SK-N-SH (cell line): ENCODE measurements at regions not wholly inside any gene's neighbourhood (a gene's known extent, or its start where the extent isn't known, plus 50 kb on each side); places are given as distances from the start of the nearest gene placed in this dataset.

Experiments used
- CTCF ChIA-PET: fragments of 300-600, 350-600 bp; formaldehyde crosslinking; extraction: SDS; loops from one replicate; lab custom pipeline; 2021; lab: Yijun Ruan, JAX
- POLR2A ChIA-PET: fragments of 350-600 bp; sonication (Branson Sonifier 250); formaldehyde crosslinking; extraction: SDS; loops from one replicate; lab custom pipeline; 2020; ENCODE audit warnings: antibody characterized with exemption, inconsistent platforms; lab: Yijun Ruan, JAX
- DNase-seq: peaks from one replicate; pipeline ENCODE4 v3.0.0; 2012
- H2AFZ ChIP-seq: fragments of 200-600 bp; sonication (generic); 2 replicates; pipeline ENCODE4 v1.8.1; 2016; ENCODE audit warnings: antibody characterized with exemption, mild to moderate bottlenecking, low read depth
- H3F3A ChIP-seq: fragments of 200-600 bp; sonication (generic); replicated peaks from 2 replicates; pipeline ENCODE3; 2016; ENCODE audit warnings: antibody characterized with exemption, mild to moderate bottlenecking; ENCODE audit not compliant: insufficient read depth
- H3K27ac ChIP-seq, 2 experiments: fragments of 200-500 bp in 1 of 2; fragments of 200-600 bp in 1 of 2; sonication (Bioruptor generic) in 1 of 2; sonication (generic), shearing (Covaris generic) in 1 of 2; 2 replicates each; pipeline versions ENCODE4 v1.5.1 to v1.6.1; 2014 to 2016; ENCODE audit warnings: low read depth in 2 of 2, inconsistent platforms in 1 of 2, low read length in 1 of 2, mild to moderate bottlenecking in 1 of 2, mixed read lengths in 1 of 2
- H3K27me3 ChIP-seq: fragments of 200-600 bp; sonication (generic), shearing (Covaris generic); 2 replicates; pipeline ENCODE4 v1.6.1; 2016; ENCODE audit warnings: mixed run types; ENCODE audit not compliant: insufficient read depth
- H3K36me3 ChIP-seq, 2 experiments: fragments of 200-500 bp in 1 of 2; fragments of 200-600 bp in 1 of 2; sonication (Bioruptor generic) in 1 of 2; sonication (generic) in 1 of 2; replicated peaks in 1 of 2; 2 replicates each; pipeline versions ENCODE3 to v1.5.1; 2014 to 2016; ENCODE audit warnings: low read length in 1 of 2, mild to moderate bottlenecking in 1 of 2; ENCODE audit not compliant: insufficient read depth in 2 of 2, control insufficient read depth in 1 of 2
- H3K4me1 ChIP-seq, 2 experiments: fragments of 200-500 bp in 1 of 2; fragments of 200-600 bp in 1 of 2; sonication (Bioruptor generic) in 1 of 2; sonication (generic), shearing (Covaris generic) in 1 of 2; 2 replicates each; pipeline versions ENCODE4 v1.5.1 to v1.6.1; 2014 to 2016; ENCODE audit warnings: low read depth in 1 of 2, low read length in 1 of 2, mixed run types in 1 of 2; ENCODE audit not compliant: insufficient read depth in 2 of 2, control insufficient read depth in 1 of 2
- H3K4me2 ChIP-seq: fragments of 200-600 bp; sonication (generic), shearing (Covaris generic); 2 replicates; pipeline ENCODE4 v1.6.1; 2017; ENCODE audit warnings: mixed run types
- H3K4me3 ChIP-seq, 2 experiments: fragments of 200-500 bp in 1 of 2; fragments of 200-600 bp in 1 of 2; sonication (Bioruptor generic) in 1 of 2; sonication (generic), shearing (Covaris generic) in 1 of 2; 2 replicates each; pipeline versions ENCODE4 v1.5.1 to v1.8.1; 2014 to 2016; ENCODE audit warnings: low read depth in 2 of 2, inconsistent platforms in 1 of 2, low read length in 1 of 2, mild to moderate bottlenecking in 1 of 2, mixed read lengths in 1 of 2, moderate library complexity in 1 of 2
- H3K79me2 ChIP-seq: fragments of 200-600 bp; sonication (generic); 2 replicates; pipeline ENCODE4 v1.8.1; 2017; ENCODE audit warnings: mild to moderate bottlenecking; ENCODE audit not compliant: insufficient read depth
- H3K9ac ChIP-seq: fragments of 200-600 bp; sonication (generic); 2 replicates; pipeline ENCODE4 v1.6.1; 2017; ENCODE audit warnings: mixed run types
- H3K9me2 ChIP-seq: fragments of 200-600 bp; sonication (generic); 2 replicates; pipeline ENCODE4 v1.6.1; 2017; ENCODE audit warnings: mixed run types
- H3K9me3 ChIP-seq: fragments of 200-600 bp; sonication (generic); 2 replicates; pipeline ENCODE4 v1.6.1; 2017; ENCODE audit warnings: mixed run types, mild to moderate bottlenecking, moderate library complexity
- H4K20me1 ChIP-seq: fragments of 200-600 bp; sonication (generic); 2 replicates; pipeline ENCODE4 v1.6.1; 2017; ENCODE audit warnings: mild to moderate bottlenecking, mixed run types; ENCODE audit not compliant: insufficient read depth
- CHD2 ChIP-seq: fragments of 150-350 bp; IDR thresholded peaks from 2 replicates; pipeline ENCODE4 v1.6.1; 2018; ENCODE audit warnings: low read length; ENCODE audit not compliant: partially characterized antibody
- ELF1 ChIP-seq: IDR thresholded peaks from 2 replicates; pipeline ENCODE4 v1.4.0; 2012
- EZH2phosphoT487 ChIP-seq: fragments of 200-600 bp; sonication (generic); IDR thresholded peaks from 2 replicates; pipeline ENCODE4 v1.6.1; 2017; ENCODE audit warnings: low read depth, mixed run types, mild to moderate bottlenecking, antibody characterized with exemption, moderate library complexity, borderline replicate concordance
- FOXJ3 ChIP-seq: sonication (generic); formaldehyde crosslinking; IDR thresholded peaks from 2 replicates; pipeline ENCODE4 v1.5.1; 2020; ENCODE audit warnings: mild to moderate bottlenecking, missing genetic modification reagents
- FOXM1 ChIP-seq: IDR thresholded peaks from 2 replicates; pipeline ENCODE4 v1.4.0; 2012; ENCODE audit warnings: low read depth, mild to moderate bottlenecking
- GABPA ChIP-seq: IDR thresholded peaks from 2 replicates; pipeline ENCODE4 v1.4.0; 2012; ENCODE audit warnings: low read depth, mild to moderate bottlenecking
- GATA2 ChIP-seq: sonication (generic); formaldehyde crosslinking; IDR thresholded peaks from 2 replicates; pipeline ENCODE4 v1.5.0; 2020; ENCODE audit warnings: mild to moderate bottlenecking, missing genetic modification reagents
- JUND ChIP-seq: IDR thresholded peaks from 2 replicates; pipeline ENCODE4 v1.4.0; 2012
- MEF2A ChIP-seq: IDR thresholded peaks from 2 replicates; pipeline ENCODE4 v1.4.0; 2012; ENCODE audit warnings: low read depth, borderline replicate concordance
- MXI1 ChIP-seq: IDR thresholded peaks from 2 replicates; pipeline ENCODE4 v1.6.1; 2012; ENCODE audit warnings: mild to moderate bottlenecking, low read depth, low read length, improper control_type of control experiment
- NRF1 ChIP-seq: IDR thresholded peaks from 2 replicates; pipeline ENCODE4 v1.6.1; 2012; ENCODE audit warnings: low read depth, mild to moderate bottlenecking, low read length
- RFX5 ChIP-seq: IDR thresholded peaks from 2 replicates; pipeline ENCODE4 v1.6.1; 2012; ENCODE audit warnings: mild to moderate bottlenecking, improper control_type of control experiment, low read length
- RXRA ChIP-seq: IDR thresholded peaks from 2 replicates; pipeline ENCODE4 v1.4.0; 2012; ENCODE audit warnings: low read depth, mild to moderate bottlenecking, borderline replicate concordance
- SIN3A ChIP-seq: IDR thresholded peaks from 2 replicates; pipeline ENCODE4 v1.6.1; 2012; ENCODE audit warnings: low read depth, mild to moderate bottlenecking, low read length, moderate library complexity, borderline replicate concordance
- SMC3 ChIP-seq: IDR thresholded peaks from 2 replicates; pipeline ENCODE4 v1.6.1; 2012; ENCODE audit warnings: low read depth, low read length, improper control_type of control experiment
- TAF1 ChIP-seq: IDR thresholded peaks from 2 replicates; pipeline ENCODE4 v1.6.1; 2012; ENCODE audit warnings: low read depth, mild to moderate bottlenecking, low read length, moderate library complexity, borderline replicate concordance
- TCF12 ChIP-seq: IDR thresholded peaks from 2 replicates; pipeline ENCODE4 v1.4.0; 2012
- TEAD4 ChIP-seq: IDR thresholded peaks from 2 replicates; pipeline ENCODE4 v1.4.0; 2012; ENCODE audit warnings: mild to moderate bottlenecking, borderline replicate concordance; ENCODE audit not compliant: insufficient read depth
- YY1 ChIP-seq: IDR thresholded peaks from 2 replicates; pipeline ENCODE4 v1.4.0; 2012; ENCODE audit warnings: low read depth, mild to moderate bottlenecking
- WGBS: methylation state at CpG from one replicate; pipeline ENCODE4 v1.1.6; 2017; ENCODE audit warnings: low lambda C conversion rate; 5-methylcytosine and 5-hydroxymethylcytosine counted together
- TF ChIP-seq, protein P1 (sequence below): IDR thresholded peaks from 2 replicates; pipeline ENCODE4 v1.4.0; 2012; ENCODE audit warnings: low read depth
- TF ChIP-seq, protein P2 (sequence below): IDR thresholded peaks from 2 replicates; pipeline ENCODE4 v1.4.0; 2012; ENCODE audit warnings: low read depth, borderline replicate concordance
- TF ChIP-seq, protein P3 (sequence below): IDR thresholded peaks from 2 replicates; pipeline ENCODE4 v1.4.0; 2012; ENCODE audit warnings: low read depth, borderline replicate concordance

- H4K20me1 ChIP-seq: no peaks in the 10 kb centered on the region
- H3K79me2 ChIP-seq: no peaks in the 10 kb centered on the region
- H3K9ac ChIP-seq: no peak overlapping the region
- H3K4me2 ChIP-seq: no peak overlapping the region
- peaks cover 9% of the 10 kb centered on the region; the same call in 1 of the 2 replicates for H3K27me3 ChIP-seq
- H3K27ac ChIP-seq: no peak overlapping the region
- no peaks in the 10 kb centered on the region for H3K4me1 ChIP-seq
- H3K4me3 ChIP-seq: no peak overlapping the region
- H3F3A ChIP-seq: no peaks in the 10 kb centered on the region
- H3K9me3 ChIP-seq: no peaks in the 10 kb centered on the region
- ChIA-PET CTCF (no interaction called here), POLR2A (no interaction called here)
- no peak for DNase-seq
- no peak overlapping the region for H2AFZ ChIP-seq
- no peaks in the 10 kb centered on the region for H3K36me3 ChIP-seq
- TF ChIP-seq MXI1 (no peak), TCF12 (no peak), RFX5 (no peak)
- TF ChIP-seq, protein P1, sequence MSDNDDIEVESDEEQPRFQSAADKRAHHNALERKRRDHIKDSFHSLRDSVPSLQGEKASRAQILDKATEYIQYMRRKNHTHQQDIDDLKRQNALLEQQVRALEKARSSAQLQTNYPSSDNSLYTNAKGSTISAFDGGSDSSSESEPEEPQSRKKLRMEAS: no peak
- TF ChIP-seq, all 33 proteins: peak for 0
- WGBS: 12% methylated on average over 4 of the region's 4 CpGs
- no peaks in the 10 kb centered on the region for H3K9me2 ChIP-seq
Measured at GRCh38 chr6:45772051-45772450, 243.6 kb downstream of the CLIC5 start.

- no peaks in the 10 kb centered on the region for H3K4me1 ChIP-seq
- no peaks in the 10 kb centered on the region for H3K27me3 ChIP-seq
- TF ChIP-seq EZH2phosphoT487 (no peak), FOXM1 (no peak), MEF2A (no peak), GABPA (no peak), ELF1 (no peak), SIN3A (no peak), SMC3 (no peak)
- CTCF ChIA-PET: no interaction called here
- H3K9me2 ChIP-seq: no peaks in the 10 kb centered on the region
- no peaks in the 10 kb centered on the region for H4K20me1 ChIP-seq
- H3K9ac ChIP-seq: no peak overlapping the region
- 0 out of 2 replicates have a peak, but pooled peaks cover 7% of the 10 kb centered on the region for H3K9me3 ChIP-seq
- peaks cover 3% of the 10 kb centered on the region for H3F3A ChIP-seq
- H3K4me3 ChIP-seq: no peak overlapping the region
- DNase-seq: no peak
- no peak overlapping the region for H3K27ac ChIP-seq
- H3K79me2 ChIP-seq: no peaks in the 10 kb centered on the region
- no peak overlapping the region for H2AFZ ChIP-seq
- POLR2A ChIA-PET: no interaction called here
- H3K4me2 ChIP-seq: no peak overlapping the region
- H3K36me3 ChIP-seq: no peaks in the 10 kb centered on the region
Measured at GRCh38 chr6:45763281-45763680, 252.4 kb downstream of the CLIC5 start.

DNA sequence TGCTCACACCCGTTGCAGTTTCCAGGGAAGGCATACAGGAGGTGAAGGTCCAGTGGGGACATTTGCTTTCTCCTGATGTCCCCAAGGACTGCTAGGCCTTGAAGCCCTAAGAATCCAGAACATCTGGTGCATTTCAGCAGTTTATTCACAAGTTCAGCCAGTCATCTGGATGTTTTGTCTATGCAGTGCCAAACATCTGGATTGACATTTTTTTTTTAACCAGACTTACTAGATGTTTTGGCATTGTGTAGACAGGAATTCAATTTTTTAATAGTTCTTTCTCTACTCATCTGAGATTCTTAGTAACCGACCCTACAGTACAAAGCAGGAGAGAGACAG is 256.2 kb downstream of the CLIC5 start:
- H3F3A ChIP-seq: peaks cover 3% of the 10 kb centered on the region
- 33% methylated on average over 2 of the region's 2 CpGs for WGBS
- no peaks in the 10 kb centered on the region for H3K9me2 ChIP-seq
- ChIA-PET POLR2A (no interaction called here), CTCF (no interaction called here)
- no peak for DNase-seq
- H3K79me2 ChIP-seq: no peaks in the 10 kb centered on the region
- H3K27ac ChIP-seq: no peak overlapping the region
- H3K4me1 ChIP-seq: no peaks in the 10 kb centered on the region
- no peak overlapping the region for H3K4me2 ChIP-seq
- no peak overlapping the region for H3K9ac ChIP-seq
- no peaks in the 10 kb centered on the region for H3K36me3 ChIP-seq
- no peak overlapping the region for H2AFZ ChIP-seq
- no peak overlapping the region for H3K4me3 ChIP-seq
- 0 out of 2 replicates have a peak, but pooled peaks cover 7% of the 10 kb centered on the region for H3K9me3 ChIP-seq
- H4K20me1 ChIP-seq: no peaks in the 10 kb centered on the region
- no peaks in the 10 kb centered on the region for H3K27me3 ChIP-seq
- no peak for TF ChIP-seq NRF1
- TF ChIP-seq FOXJ3 (CRISPR knock-in tag): no peak
- no peak for TF ChIP-seq TCF12
- TF ChIP-seq RXRA: no peak
- TF ChIP-seq YY1: no peak
- no peak for TF ChIP-seq ELF1
- TF ChIP-seq TEAD4: no peak
- no peak for TF ChIP-seq JUND
- no peak for TF ChIP-seq EZH2phosphoT487
- TF ChIP-seq, protein P2, sequence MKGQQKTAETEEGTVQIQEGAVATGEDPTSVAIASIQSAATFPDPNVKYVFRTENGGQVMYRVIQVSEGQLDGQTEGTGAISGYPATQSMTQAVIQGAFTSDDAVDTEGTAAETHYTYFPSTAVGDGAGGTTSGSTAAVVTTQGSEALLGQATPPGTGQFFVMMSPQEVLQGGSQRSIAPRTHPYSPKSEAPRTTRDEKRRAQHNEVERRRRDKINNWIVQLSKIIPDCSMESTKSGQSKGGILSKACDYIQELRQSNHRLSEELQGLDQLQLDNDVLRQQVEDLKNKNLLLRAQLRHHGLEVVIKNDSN: no peak
- TF ChIP-seq SMC3: no peak
- TF ChIP-seq GATA2 (CRISPR knock-in tag): no peak
- TF ChIP-seq CHD2: no peak
- no peak for TF ChIP-seq MEF2A
- TF ChIP-seq TAF1: no peak
- TF ChIP-seq FOXM1: no peak
- TF ChIP-seq, protein P3, sequence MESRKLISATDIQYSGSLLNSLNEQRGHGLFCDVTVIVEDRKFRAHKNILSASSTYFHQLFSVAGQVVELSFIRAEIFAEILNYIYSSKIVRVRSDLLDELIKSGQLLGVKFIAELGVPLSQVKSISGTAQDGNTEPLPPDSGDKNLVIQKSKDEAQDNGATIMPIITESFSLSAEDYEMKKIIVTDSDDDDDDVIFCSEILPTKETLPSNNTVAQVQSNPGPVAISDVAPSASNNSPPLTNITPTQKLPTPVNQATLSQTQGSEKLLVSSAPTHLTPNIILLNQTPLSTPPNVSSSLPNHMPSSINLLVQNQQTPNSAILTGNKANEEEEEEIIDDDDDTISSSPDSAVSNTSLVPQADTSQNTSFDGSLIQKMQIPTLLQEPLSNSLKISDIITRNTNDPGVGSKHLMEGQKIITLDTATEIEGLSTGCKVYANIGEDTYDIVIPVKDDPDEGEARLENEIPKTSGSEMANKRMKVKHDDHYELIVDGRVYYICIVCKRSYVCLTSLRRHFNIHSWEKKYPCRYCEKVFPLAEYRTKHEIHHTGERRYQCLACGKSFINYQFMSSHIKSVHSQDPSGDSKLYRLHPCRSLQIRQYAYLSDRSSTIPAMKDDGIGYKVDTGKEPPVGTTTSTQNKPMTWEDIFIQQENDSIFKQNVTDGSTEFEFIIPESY: no peak
